ENCODE measurements at regions not wholly inside any gene's neighbourhood (a gene's known extent, or its start where the extent isn't known, plus 50 kb on each side); places are given as distances from the start of the nearest gene placed in this dataset.

- TF ChIP-seq, protein P1, sequence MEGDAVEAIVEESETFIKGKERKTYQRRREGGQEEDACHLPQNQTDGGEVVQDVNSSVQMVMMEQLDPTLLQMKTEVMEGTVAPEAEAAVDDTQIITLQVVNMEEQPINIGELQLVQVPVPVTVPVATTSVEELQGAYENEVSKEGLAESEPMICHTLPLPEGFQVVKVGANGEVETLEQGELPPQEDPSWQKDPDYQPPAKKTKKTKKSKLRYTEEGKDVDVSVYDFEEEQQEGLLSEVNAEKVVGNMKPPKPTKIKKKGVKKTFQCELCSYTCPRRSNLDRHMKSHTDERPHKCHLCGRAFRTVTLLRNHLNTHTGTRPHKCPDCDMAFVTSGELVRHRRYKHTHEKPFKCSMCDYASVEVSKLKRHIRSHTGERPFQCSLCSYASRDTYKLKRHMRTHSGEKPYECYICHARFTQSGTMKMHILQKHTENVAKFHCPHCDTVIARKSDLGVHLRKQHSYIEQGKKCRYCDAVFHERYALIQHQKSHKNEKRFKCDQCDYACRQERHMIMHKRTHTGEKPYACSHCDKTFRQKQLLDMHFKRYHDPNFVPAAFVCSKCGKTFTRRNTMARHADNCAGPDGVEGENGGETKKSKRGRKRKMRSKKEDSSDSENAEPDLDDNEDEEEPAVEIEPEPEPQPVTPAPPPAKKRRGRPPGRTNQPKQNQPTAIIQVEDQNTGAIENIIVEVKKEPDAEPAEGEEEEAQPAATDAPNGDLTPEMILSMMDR (IDR thresholded peaks at IDR 0.05): no peak
- TF ChIP-seq POLR2A (IDR thresholded peaks at IDR 0.05): no peak
Observed at GRCh38 chr14:43161477-43161876, 1345.6 kb downstream of the FSCB start.
